GM21515 (cell line): ENCODE measurements at regions not wholly inside any gene's neighbourhood (a gene's known extent, or its start where the extent isn't known, plus 50 kb on each side); places are given as distances from the start of the nearest gene placed in this dataset.

Experiments
- ATAC-seq: cut with Tn5 transposase; IDR thresholded peaks from one replicate; pipeline ENCODE4 v1.9.1; 2021; ENCODE audit not compliant: unreplicated experiment

DNA sequence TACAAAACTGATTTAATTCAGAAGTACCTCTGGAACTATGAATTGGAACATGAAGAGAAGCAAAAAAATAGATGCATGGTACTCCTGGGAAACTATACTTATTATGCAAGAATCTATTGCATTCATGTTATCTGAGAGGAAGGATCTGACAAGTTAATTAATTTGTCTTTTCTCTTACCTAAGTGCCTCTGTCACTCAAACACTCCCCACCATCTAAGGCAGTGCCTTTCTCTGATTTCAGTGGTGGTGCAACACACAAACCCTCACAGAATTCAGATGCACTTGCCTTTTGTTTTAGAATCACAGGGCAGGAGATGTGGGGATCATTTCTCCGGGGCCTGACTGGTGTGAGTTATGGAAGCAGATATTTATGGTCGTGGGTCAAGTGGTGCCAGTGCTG, 52.5 kb upstream of the C9orf72 start:
- no peak for ATAC-seq

GRCh38 chr9:27626244-27627187, 53.2 kb upstream of the C9orf72 start:
- ATAC-seq = no peak

DNA sequence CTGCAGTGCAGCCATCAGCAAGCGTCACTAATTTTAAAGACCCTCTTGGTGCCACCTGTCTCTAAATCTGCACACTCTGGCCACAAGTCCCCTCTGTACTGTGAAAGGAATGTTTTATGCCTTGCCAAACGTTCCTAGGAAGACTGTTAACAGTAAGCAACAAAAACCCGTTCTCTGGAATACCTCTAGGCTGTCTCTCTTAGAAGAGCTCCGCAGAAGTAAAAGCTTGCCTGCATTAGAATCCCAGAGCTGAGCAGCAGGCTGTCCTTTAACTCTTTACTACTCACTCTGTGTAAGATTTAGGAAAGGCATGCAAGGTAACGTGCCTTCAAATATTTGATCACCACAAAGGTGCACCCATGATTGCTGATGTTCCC, 53.9 kb upstream of the C9orf72 start:
- ATAC-seq = no peak

DNA sequence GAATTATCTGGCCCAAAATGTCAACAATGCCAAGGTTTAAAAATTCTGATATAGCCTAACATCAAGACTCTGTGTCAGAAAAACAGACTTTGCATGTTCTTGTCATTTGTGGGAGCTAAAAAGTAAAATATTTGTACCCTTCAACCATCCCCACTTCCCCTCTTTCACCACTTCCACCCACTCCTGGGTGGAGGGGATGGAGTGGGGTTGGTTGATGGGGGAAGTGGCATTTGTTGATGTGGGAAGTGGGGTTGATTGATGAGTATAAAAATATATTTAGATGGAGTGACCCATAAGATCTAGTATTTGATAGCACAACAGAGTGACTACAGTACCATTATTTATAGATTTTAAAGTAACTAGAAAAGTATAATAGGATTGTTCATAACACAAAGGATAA, 55.0 kb upstream of the C9orf72 start:
- ATAC-seq = no peak

- no peak for ATAC-seq
Measured at GRCh38 chr9:27629425-27629824, 56.1 kb upstream of the C9orf72 start.

DNA sequence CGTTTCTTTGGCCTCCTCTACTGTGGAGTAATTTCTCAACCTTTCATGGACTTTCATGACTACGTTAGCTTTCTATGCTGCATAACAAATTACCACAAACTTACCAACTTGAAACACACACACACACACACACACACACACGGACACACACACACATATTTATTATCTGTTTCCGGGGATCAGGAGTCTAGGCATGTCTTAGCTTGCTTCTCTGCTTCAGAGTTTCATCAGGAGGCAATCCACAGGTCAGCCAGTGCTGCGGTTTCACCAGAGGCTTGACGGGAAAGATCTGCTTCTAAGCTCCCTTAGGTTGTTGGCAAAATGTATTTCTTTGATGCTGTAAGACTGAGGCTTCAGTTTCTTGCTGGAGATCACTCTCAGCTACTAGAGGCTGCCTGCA, 59.0 kb upstream of the C9orf72 start:
- no peak for ATAC-seq

GRCh38 chr9:27633764-27634163, 60.5 kb upstream of the C9orf72 start:
- ATAC-seq = no peak

DNA sequence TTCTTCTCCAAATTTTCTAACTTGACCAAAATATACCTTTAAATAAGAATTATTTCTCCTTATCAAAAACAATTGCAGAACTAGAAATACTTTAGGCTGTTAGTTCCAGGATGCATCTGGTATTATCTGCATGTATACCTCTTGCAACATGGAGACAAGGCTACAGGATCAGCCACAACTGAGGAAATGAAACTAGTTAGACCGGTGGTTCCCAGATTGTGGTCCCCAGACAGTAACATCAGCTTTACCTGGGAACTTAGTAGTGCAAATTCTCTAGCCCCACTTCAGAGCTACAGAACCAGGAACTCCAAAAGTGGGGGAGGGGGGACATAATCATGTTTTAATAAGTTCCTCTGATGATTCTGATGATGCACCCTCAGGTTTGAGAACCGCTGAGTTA, 61.6 kb upstream of the C9orf72 start:
- ATAC-seq = no peak

DNA sequence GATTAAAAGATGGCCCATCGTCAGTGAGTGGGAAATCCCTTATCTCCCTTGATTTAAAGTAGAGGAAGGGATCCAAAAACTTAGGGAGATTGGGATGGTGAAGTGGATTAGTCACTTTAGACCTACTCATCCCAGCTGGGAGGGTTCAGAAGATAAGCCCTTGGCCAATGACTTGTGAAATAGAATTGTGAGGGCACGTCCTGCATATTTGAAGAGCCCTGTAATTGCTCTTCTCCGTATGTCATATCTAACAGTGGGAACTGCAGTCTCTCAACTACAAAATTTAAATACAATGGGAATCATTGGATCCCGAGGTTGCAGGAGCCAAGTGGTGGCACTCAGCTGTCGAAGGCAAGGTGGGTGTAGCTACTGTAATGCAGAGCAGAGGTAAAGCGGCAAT, 65.4 kb upstream of the C9orf72 start:
- no peak for ATAC-seq

- no peak for ATAC-seq
Measured at GRCh38 chr9:27645161-27645840, 72.0 kb upstream of the C9orf72 start.

DNA sequence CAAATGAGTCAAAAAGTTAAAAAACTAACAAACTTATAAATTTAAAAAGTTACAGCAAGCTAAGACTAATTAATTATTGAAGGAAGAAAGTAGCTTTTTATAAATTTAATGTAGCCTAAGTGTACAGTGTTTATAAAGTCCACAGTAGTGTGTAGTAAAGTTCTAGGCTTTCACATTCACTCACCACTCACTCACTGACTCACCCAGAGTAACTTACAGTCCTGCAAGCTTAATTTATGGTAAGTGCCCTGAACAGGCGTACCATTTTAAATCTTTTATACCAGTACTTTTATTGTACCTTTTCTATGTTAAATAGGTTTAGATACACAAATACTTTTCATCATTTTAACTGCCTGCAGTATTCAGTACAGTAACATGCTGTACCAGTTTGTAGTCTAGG, 80.0 kb upstream of the C9orf72 start:
- no peak for ATAC-seq

DNA sequence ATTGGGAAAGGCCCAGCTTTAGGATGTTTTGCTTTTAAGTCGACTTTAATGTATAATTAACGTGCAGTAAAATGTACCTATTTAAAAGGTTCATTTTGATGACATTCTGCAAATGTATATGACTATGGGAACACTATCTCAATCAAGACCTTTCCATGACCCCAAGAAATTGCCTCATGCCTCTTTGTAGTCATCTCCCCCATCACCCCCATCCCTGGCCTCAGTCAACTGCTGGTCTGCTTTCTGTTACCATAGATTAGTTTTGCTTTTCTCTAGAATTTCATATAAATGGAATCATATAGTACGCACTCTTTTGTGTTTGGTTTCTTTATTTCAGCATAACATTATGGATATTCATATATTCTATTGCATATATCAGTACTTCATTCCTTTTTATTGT, 80.7 kb upstream of the C9orf72 start:
- no peak for ATAC-seq

DNA sequence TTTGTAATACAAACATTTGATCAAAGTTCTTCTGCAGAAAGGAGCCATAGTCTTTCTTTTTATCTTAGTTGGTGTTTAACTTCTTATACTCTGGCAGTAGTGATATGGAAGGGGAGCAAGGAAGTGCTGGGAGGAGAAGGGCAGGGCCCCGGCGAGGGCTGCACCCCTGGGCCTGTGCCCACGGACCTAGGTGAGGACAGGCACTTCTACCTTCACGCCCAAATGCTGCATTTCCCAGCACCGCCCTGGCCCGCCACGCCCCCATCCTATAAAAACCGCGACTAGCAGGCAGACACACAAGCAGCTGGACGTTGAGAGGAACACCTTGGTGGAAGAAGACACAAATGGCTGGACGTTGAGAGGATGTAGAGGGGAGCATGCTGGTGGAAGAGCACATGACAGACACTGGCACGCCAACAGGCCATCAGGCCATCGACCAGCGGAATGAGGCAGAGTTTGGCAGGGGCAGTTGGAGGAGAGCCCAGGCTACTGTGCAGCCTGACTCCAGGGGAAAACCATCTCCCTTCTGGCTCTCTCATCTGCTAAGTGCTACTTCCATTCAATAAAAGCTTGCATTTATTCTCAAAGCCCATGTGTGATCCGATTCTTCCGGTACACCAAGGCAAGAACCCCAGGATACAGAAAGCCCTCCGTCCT, 81.5 kb upstream of the C9orf72 start:
- no peak for ATAC-seq

GRCh38 chr9:27655441-27655840, 82.2 kb upstream of the C9orf72 start:
- ATAC-seq = no peak

DNA sequence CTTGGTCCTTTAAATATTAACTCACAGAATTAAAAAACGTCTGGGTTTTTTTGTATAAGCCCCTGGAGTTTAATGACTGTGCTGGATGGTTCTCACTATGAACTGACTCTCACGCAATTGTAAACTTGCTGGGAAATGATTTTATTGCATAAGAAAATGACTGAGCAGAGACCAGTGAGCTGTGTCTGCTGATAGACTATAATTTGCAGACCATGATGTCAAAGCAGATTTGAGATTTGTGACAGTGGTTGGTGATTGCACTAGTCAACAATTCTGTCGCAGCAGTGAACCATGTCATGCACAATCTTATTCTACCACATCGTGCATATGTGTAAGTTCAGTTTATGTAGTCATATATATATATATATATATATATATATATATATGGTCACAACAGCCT, 85.7 kb upstream of the C9orf72 start:
- no peak for ATAC-seq

GRCh38 chr9:27659571-27659970, 86.3 kb upstream of the C9orf72 start:
- no peak for ATAC-seq

GRCh38 chr9:27660148-27660547, 86.9 kb upstream of the C9orf72 start:
- ATAC-seq = no peak

DNA sequence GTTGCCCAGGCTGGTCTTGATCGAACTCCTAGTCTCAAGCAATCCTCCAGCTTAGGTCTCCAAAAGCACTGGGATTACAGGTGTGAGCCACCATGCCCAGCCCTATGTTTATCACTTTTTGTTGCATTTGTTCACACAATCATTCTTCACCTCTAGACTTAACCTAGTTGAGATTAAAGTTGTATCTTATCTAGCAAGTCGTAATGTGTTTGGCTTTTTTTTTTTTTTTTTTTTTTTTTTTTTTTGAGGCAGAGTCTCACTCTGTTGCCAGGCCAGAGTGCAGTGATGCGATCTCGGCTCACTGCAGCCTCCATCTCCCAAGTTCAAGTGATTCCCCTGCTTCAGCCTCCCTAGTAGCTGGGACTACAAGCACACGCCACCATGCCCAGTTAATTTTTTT, 90.2 kb upstream of the C9orf72 start:
- no peak for ATAC-seq

DNA sequence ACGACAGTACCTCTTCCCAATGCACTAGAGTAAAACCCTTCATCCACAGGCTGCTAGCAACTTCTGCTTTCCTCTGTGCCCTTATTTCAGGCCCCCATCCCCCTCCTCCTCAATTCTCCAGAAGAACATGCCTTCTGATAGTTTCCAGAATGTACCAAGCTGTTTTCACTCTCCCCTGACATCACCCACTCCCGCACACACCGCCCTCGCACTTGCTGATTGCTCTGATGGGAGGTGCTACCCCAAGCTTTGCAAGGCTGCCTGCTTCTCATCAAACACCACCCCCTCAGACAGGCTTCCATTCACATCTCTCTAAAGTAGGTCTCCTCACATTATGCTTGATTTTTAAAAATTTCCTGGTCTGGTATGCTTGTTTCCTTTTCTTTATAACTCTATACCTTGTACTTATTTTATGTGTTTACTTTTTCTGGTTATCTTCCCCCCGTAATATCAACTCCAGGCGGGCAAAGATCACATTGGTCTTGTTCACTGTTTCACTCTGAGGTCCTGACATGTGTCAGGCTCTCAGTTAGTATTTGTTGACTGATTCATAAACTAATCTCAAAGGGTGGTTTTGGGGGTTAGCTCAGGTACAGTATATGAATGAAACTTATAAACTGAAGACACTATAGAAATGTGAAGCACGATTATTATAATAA, 91.0 kb upstream of the C9orf72 start:
- ATAC-seq = no peak

DNA sequence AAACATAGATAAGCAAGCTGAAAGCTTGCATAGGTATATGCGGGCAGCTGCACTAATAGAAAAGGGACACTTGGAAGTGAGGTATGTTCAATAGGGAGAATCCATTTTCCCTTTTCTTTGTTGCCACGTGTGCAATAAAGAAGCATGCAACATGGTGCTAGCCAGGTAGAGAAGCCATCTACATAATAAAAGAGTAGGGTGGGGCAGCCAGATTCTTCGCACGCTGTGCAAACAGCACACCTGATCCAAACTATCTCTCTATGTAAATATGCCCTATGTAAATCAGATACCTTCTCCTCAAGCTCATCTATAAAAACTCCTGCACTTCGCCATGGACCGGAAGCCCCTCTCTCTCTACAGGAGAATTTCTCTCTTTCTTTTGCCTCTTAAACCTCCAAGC, 91.9 kb upstream of the C9orf72 start:
- ATAC-seq = no peak

- no peak for ATAC-seq
Measured at GRCh38 chr9:27668280-27668679, 95.0 kb upstream of the C9orf72 start.
